ENCODE measurements at regions not wholly inside any gene's neighbourhood (a gene's known extent, or its start where the extent isn't known, plus 50 kb on each side); places are given as distances from the start of the nearest gene placed in this dataset.

DNA sequence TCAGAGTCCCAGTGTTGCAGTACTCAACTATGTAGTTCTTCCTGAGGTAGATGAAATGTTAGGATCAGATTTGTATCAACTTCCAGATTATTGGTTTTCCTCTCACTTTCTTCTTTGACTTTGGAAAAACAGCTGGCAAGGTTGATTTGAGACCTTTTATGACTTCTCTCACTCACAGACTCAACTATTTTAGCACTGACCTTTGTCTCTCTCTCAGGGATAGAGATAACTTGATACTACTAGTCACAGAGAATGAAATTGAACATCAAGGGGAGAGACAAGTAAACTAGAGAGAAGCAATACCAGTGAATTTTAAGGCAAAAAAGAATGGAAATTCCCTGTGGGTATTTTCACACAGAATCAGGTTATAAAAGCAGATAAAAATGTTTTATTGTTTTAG, 159.7 kb upstream of the B3GALT2 start (continued):
- TF ChIP-seq MYBL2 (IDR thresholded peaks at IDR 0.05; ENCODE audit: low read depth) (no peak), MYBL2 (CRISPR knock-in tag; IDR thresholded peaks at IDR 0.05; ENCODE audit: borderline replicate concordance) (no peak), BRF1 (IDR thresholded peaks at IDR 0.05; ENCODE audit: borderline replicate concordance, extremely low read depth, insufficient read length) (no peak), HNRNPUL1 (IDR thresholded peaks at IDR 0.05; ENCODE audit: low read length) (no peak), NFATC3 (IDR thresholded peaks at IDR 0.05) (no peak), ZNF444 (CRISPR knock-in tag; IDR thresholded peaks at IDR 0.05) (no peak), BRD4 (IDR thresholded peaks at IDR 0.05) (no peak), ZZZ3 (IDR thresholded peaks at IDR 0.05) (no peak), SRF (CRISPR knock-in tag; IDR thresholded peaks at IDR 0.05) (no peak), NR4A1 (CRISPR knock-in tag; IDR thresholded peaks at IDR 0.05) (no peak), NR4A1 (tag; IDR thresholded peaks at IDR 0.05) (no peak)
- TF ChIP-seq, protein P1, sequence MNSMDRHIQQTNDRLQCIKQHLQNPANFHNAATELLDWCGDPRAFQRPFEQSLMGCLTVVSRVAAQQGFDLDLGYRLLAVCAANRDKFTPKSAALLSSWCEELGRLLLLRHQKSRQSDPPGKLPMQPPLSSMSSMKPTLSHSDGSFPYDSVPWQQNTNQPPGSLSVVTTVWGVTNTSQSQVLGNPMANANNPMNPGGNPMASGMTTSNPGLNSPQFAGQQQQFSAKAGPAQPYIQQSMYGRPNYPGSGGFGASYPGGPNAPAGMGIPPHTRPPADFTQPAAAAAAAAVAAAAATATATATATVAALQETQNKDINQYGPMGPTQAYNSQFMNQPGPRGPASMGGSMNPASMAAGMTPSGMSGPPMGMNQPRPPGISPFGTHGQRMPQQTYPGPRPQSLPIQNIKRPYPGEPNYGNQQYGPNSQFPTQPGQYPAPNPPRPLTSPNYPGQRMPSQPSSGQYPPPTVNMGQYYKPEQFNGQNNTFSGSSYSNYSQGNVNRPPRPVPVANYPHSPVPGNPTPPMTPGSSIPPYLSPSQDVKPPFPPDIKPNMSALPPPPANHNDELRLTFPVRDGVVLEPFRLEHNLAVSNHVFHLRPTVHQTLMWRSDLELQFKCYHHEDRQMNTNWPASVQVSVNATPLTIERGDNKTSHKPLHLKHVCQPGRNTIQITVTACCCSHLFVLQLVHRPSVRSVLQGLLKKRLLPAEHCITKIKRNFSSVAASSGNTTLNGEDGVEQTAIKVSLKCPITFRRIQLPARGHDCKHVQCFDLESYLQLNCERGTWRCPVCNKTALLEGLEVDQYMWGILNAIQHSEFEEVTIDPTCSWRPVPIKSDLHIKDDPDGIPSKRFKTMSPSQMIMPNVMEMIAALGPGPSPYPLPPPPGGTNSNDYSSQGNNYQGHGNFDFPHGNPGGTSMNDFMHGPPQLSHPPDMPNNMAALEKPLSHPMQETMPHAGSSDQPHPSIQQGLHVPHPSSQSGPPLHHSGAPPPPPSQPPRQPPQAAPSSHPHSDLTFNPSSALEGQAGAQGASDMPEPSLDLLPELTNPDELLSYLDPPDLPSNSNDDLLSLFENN (IDR thresholded peaks at IDR 0.05; ENCODE audit: low read depth in 2 of 2, low read length in 2 of 2) = no peak

Data from K562 (cell line).